ENCODE measurements at regions not wholly inside any gene's neighbourhood (a gene's known extent, or its start where the extent isn't known, plus 50 kb on each side); places are given as distances from the start of the nearest gene placed in this dataset.
A peak's percentile ranks its signal among the peaks of the same experiment; 100 is the strongest.

GRCh38 chr6:103236923-103237322, 1622.8 kb downstream of the HACE1 start:
- no peak for DNase-seq

GRCh38 chr6:103231181-103231580, 1628.5 kb downstream of the HACE1 start:
- no peak for DNase-seq

GRCh38 chr6:103215847-103216246, 1643.9 kb downstream of the HACE1 start:
- no peak for DNase-seq

- DNase-seq, result no peak
These were observed 1649.0 kb downstream of the HACE1 start for GRCh38 chr6:103210686-103211085.

GRCh38 chr6:103198386-103198785, 1661.3 kb downstream of the HACE1 start:
- DNase-seq, result no peak

- DNase-seq, result no peak
These were observed 1666.3 kb downstream of the HACE1 start for GRCh38 chr6:103193413-103193812.

- no peak for DNase-seq
These were observed 1668.2 kb downstream of the HACE1 start for GRCh38 chr6:103191391-103192093.

- DNase-seq, result no peak
These were observed 1674.9 kb downstream of the HACE1 start for GRCh38 chr6:103184776-103185175.

- no peak for DNase-seq
These were observed 1675.8 kb downstream of the HACE1 start for GRCh38 chr6:103183831-103184411.

GRCh38 chr6:103178193-103178592, 1681.5 kb downstream of the HACE1 start:
- no peak for DNase-seq

- no peak for DNase-seq
These were observed 1681.9 kb downstream of the HACE1 start for GRCh38 chr6:103177791-103178190.

GRCh38 chr6:103175056-103175455, 1684.7 kb downstream of the HACE1 start:
- DNase-seq, result no peak

GRCh38 chr6:103167345-103168071, 1692.2 kb downstream of the HACE1 start:
- no peak for DNase-seq

- DNase-seq, result no peak
These were observed 1704.7 kb downstream of the HACE1 start for GRCh38 chr6:103154779-103155572.

- DNase-seq, result no peak
These were observed 1706.7 kb downstream of the HACE1 start for GRCh38 chr6:103153016-103153415.

GRCh38 chr6:103142902-103143301, 1716.8 kb downstream of the HACE1 start:
- DNase-seq, result no peak

GRCh38 chr6:103140308-103141027, 1719.3 kb downstream of the HACE1 start:
- no peak for DNase-seq

GRCh38 chr6:103139377-103139776, 1720.3 kb downstream of the HACE1 start:
- DNase-seq, result no peak

- DNase-seq, result no peak
These were observed 1731.0 kb downstream of the GRIK2 start for GRCh38 chr6:103124471-103124870.

- DNase-seq, result peak; percentile 82 to 85
These were observed 1729.5 kb downstream of the GRIK2 start for GRCh38 chr6:103122766-103123601.

GRCh38 chr6:103119056-103119455, 1725.5 kb downstream of the GRIK2 start:
- no peak for DNase-seq

- DNase-seq, result no peak
These were observed 1721.1 kb downstream of the GRIK2 start for GRCh38 chr6:103114582-103114981.

All from SHP77 (cell line).